PC-9 (cell line): ENCODE measurements at regions not wholly inside any gene's neighbourhood (a gene's known extent, or its start where the extent isn't known, plus 50 kb on each side); places are given as distances from the start of the nearest gene placed in this dataset.
"Not testable (repeated sequence)": the region's sequence is repeated elsewhere in the genome, so short reads cannot be mapped to it uniquely, and the experiment has no call there.

Experiments used
- EZH2 ChIP-seq: fragments of 200-600 bp; sonication (generic); IDR thresholded peaks from 2 replicates; pipeline ENCODE4 v1.8.0; 2017; ENCODE audit warnings: antibody characterized with exemption, low read depth
- TF ChIP-seq, protein P1 (sequence below): fragments of 200-600 bp; sonication (generic); conservative IDR thresholded peaks from 2 replicates; pipeline ENCODE4 v1.6.1; 2017; ENCODE audit warnings: mixed run types, antibody characterized with exemption, mild to moderate bottlenecking, moderate library complexity

DNA sequence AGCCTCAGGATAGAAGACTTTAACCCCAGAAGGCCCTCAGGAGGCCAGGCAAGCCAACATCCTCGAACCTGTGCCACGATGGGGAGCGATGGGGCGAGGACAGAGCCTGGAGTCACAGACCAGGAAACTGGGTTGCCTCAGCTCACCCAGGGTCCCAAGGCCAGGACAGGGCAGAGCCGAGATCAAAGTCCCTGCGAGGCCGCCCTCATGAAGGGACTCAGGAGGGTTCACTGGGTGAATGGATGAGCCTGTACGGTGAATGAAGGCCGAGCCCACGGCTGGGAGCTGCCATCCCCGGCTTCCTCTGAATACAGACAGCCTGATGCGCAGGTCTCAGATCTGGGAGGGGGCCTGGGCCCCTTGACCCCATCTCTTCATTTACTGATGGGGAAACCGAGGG lies 170.1 kb upstream of the FOXD4L5 start:
- TF ChIP-seq, protein P1, sequence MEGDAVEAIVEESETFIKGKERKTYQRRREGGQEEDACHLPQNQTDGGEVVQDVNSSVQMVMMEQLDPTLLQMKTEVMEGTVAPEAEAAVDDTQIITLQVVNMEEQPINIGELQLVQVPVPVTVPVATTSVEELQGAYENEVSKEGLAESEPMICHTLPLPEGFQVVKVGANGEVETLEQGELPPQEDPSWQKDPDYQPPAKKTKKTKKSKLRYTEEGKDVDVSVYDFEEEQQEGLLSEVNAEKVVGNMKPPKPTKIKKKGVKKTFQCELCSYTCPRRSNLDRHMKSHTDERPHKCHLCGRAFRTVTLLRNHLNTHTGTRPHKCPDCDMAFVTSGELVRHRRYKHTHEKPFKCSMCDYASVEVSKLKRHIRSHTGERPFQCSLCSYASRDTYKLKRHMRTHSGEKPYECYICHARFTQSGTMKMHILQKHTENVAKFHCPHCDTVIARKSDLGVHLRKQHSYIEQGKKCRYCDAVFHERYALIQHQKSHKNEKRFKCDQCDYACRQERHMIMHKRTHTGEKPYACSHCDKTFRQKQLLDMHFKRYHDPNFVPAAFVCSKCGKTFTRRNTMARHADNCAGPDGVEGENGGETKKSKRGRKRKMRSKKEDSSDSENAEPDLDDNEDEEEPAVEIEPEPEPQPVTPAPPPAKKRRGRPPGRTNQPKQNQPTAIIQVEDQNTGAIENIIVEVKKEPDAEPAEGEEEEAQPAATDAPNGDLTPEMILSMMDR: not testable (repeated sequence)
- not testable (repeated sequence) for TF ChIP-seq EZH2
